ENCODE measurements at regions not wholly inside any gene's neighbourhood (a gene's known extent, or its start where the extent isn't known, plus 50 kb on each side); places are given as distances from the start of the nearest gene placed in this dataset.
"Not testable (repeated sequence)": the region's sequence is repeated elsewhere in the genome, so short reads cannot be mapped to it uniquely, and the experiment has no call there.

- H3K9me3 ChIP-seq = no peaks in the 10 kb centered on the region
- TF ChIP-seq, protein P1, sequence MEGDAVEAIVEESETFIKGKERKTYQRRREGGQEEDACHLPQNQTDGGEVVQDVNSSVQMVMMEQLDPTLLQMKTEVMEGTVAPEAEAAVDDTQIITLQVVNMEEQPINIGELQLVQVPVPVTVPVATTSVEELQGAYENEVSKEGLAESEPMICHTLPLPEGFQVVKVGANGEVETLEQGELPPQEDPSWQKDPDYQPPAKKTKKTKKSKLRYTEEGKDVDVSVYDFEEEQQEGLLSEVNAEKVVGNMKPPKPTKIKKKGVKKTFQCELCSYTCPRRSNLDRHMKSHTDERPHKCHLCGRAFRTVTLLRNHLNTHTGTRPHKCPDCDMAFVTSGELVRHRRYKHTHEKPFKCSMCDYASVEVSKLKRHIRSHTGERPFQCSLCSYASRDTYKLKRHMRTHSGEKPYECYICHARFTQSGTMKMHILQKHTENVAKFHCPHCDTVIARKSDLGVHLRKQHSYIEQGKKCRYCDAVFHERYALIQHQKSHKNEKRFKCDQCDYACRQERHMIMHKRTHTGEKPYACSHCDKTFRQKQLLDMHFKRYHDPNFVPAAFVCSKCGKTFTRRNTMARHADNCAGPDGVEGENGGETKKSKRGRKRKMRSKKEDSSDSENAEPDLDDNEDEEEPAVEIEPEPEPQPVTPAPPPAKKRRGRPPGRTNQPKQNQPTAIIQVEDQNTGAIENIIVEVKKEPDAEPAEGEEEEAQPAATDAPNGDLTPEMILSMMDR (IDR thresholded peaks at IDR 0.05) = no peak
- no peak for DNase-seq (ENCODE audit: low spot score)
- no peak overlapping the region for H3K4me3 ChIP-seq
- no peaks in the 10 kb centered on the region for H3K27me3 ChIP-seq
- no peaks in the 10 kb centered on the region for H3K36me3 ChIP-seq
- H3K27ac ChIP-seq = no peak overlapping the region
- H3K4me1 ChIP-seq = no peaks in the 10 kb centered on the region
Measured at GRCh38 chr1:232344791-232345399, 285.0 kb downstream of the SIPA1L2 start.

DNA sequence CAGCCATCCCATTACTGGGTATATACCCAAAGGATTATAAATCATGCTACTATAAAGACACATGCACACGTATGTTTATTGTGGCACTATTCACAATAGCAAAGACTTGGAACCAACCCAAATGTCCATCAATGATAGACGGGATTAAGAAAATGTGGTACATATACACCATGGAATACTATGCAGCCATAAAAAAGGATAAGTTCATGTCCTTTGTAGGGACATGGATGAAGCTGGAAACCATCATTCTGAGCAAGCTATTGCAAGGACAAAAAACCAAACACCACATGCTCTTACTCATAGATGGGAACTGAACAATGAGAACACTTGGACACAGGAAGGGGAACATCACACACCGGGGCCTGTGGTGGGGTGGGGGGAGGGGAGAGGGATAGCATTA lies 285.7 kb downstream of the SIPA1L2 start:
- H3K27ac ChIP-seq; H3K27me3 ChIP-seq; H3K9me3 ChIP-seq; H3K4me1 ChIP-seq; DNase-seq (ENCODE audit: low spot score); H3K4me3 ChIP-seq; H3K36me3 ChIP-seq: not testable (repeated sequence)

GRCh38 chr1:232340446-232340845 lies 289.5 kb downstream of the SIPA1L2 start:
- TF ChIP-seq, protein P1 (IDR thresholded peaks at IDR 0.05) = no peak
- Histone ChIP-seq H3K27ac (no peak overlapping the region), H3K4me3 (no peak overlapping the region), H3K36me3 (no peaks in the 10 kb centered on the region), H3K9me3 (no peaks in the 10 kb centered on the region), H3K4me1 (no peaks in the 10 kb centered on the region), H3K27me3 (no peaks in the 10 kb centered on the region)
- DNase-seq (ENCODE audit: low spot score) = no peak

GRCh38 chr1:232339073-232339472 lies 290.9 kb downstream of the SIPA1L2 start:
- H3K4me3 ChIP-seq = no peak overlapping the region
- no peaks in the 10 kb centered on the region for H3K9me3 ChIP-seq
- TF ChIP-seq, protein P1 (IDR thresholded peaks at IDR 0.05) = no peak
- no peaks in the 10 kb centered on the region for H3K27me3 ChIP-seq
- no peak overlapping the region for H3K27ac ChIP-seq
- no peaks in the 10 kb centered on the region for H3K36me3 ChIP-seq
- DNase-seq (ENCODE audit: low spot score) = no peak
- H3K4me1 ChIP-seq = no peaks in the 10 kb centered on the region

DNA sequence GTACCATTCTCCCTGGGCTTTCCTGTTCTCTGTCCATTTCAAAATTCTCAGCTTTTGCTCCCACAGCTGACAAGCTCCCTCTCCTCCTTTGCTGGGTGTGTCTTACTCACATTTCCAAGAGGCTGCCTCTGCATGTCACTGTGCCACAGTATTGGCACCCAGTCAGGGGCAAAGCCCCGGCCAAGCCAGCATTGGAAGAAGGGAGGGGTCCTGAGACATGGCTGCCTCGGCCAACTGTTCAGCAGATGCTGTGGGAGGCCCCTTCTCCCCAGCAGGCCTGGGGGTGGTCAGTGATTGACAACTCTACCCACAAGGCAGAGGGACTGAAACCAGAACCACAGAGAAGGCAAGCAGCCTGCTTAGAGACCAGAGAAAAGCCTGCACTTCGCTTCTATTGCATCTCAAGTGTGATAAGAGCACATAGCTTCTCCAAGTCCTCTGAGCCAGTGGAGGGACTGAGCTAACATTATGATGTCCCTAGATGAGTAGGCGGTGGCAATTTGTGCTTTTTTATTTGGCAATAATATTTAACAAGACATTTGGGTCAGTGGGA lies 294.1 kb downstream of the SIPA1L2 start:
- Histone ChIP-seq H3K36me3 (no peaks in the 10 kb centered on the region), H3K27ac (no peak overlapping the region)

GRCh38 chr1:232335261-232335660 lies 294.7 kb downstream of the SIPA1L2 start:
- TF ChIP-seq, protein P1 (IDR thresholded peaks at IDR 0.05) = no peak
- Histone ChIP-seq H3K36me3 (no peaks in the 10 kb centered on the region), H3K4me1 (no peaks in the 10 kb centered on the region), H3K27ac (no peak overlapping the region), H3K4me3 (no peak overlapping the region), H3K27me3 (no peaks in the 10 kb centered on the region), H3K9me3 (no peaks in the 10 kb centered on the region)
- DNase-seq (ENCODE audit: low spot score) = no peak

More for the DNA sequence above, 294.1 kb downstream of the SIPA1L2 start:
- TF ChIP-seq, protein P1 (IDR thresholded peaks at IDR 0.05) = no peak
- no peak for DNase-seq (ENCODE audit: low spot score)
- Histone ChIP-seq H3K4me3 (no peak overlapping the region), H3K4me1 (no peaks in the 10 kb centered on the region), H3K27me3 (no peaks in the 10 kb centered on the region), H3K9me3 (no peaks in the 10 kb centered on the region)

Measured in right atrium auricular region (tissue), 2 donors.